NCI-H1105 treated with DMSO at 0.1 percent for 48 hours (cell line): ENCODE measurements at regions not wholly inside any gene's neighbourhood (a gene's known extent, or its start where the extent isn't known, plus 50 kb on each side); places are given as distances from the start of the nearest gene placed in this dataset.

Source experiments
- DNase-seq: peaks from one replicate; lab custom pipeline; 2025; lab: John Stamatoyannopoulos, UW

GRCh38 chr3:193827871-193828270, 234.9 kb downstream of the OPA1 start:
- DNase-seq, result no peak

- no peak for DNase-seq
Observed at GRCh38 chr3:193828477-193828876, 235.5 kb downstream of the OPA1 start.

GRCh38 chr3:193829781-193830180, 236.8 kb downstream of the OPA1 start:
- DNase-seq, result no peak

DNA sequence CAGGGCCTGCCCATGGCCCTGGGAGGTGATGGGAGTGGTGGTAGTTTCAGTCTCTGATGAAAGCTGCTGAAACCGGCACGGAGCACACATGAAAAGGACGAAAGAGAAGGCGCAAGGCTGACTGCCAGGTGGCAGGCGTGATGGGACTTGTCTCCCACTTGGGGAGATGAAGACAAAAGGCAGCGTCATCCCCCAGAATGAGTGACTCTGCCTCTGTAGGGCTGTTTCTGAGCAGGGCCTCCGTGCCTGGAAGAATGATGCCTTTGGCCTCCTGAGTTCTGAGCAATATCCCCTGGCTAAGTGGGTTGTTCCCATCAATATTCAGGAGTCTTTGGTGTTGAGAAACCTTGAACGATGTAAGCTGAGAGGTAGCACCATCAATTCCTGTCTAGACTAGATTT, 237.8 kb downstream of the OPA1 start:
- DNase-seq, result peak; percentile 99

DNA sequence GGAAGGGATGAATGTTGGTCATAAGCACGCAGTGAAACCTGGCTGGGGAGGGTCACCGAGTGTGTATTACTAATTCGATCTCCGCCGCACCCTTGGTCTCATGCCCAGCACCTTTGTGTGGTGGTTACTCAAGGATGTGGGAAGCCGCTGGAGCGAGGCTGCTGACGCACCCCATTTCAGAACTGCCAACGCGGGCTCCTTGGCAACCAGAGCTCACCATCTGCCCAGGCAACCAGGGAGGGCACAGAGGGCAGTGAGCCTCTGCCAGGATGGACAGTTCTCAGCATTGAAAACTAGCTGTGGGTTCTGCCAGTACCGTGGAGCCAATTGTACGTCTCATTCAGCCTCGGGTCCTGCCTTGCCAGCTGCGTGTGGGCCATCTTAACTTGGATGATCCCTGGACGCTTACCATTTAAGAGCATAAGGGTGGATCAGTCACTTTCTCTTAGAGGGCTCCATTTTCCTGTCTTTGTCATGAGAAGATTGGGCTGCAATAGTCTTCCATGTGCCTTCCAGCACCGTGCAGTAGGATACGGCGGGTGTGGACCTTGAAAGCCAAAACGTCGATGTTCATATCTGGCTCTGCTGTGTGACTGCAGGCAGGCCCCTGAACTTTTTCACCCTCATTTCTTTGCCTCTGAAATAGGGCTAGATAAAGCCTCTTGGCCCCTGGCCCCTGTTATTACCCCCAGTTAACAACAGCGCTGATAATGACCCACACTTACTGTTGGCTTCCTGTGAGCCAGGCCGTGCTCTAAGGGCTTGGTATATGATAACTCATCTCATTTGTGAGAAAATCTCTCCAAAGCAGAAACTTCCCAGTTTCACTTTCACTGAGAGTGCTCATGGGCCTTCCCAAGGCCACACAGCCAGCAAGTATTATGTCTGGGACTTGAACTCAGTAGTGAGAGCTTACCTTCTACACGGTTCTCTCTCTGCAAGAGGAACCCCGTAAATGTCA, 238.8 kb downstream of the OPA1 start:
- peak; percentile 63 for DNase-seq

DNA sequence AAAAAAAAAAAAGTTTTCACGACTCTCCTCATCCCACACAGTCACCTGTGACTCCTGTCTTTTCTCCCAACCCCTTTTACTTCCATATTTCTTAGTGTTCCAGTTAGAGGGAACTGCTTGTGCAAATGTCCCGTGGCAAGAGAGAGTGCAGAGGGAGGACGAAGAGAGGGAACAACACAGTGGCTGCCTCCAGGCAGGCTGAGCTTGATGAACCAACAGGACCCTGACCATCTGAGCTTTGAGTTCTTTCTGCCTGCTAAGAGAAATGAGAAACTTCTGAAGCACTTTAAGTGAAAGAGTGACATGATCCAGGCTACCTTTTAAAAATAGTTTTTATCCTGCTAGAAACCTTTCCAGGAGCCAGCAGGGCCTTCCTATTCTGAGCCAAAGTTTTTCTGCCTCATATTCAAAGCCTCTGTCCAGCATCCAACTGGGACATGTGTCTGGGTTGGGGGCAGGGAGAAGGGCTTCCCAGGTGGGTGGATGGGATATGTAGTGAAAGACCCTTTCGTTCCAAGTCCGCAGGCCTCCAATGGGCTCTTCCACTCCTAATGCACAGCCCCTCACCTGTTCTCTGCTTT, 239.9 kb downstream of the OPA1 start:
- DNase-seq, result no peak

GRCh38 chr3:193833592-193833991, 240.6 kb downstream of the OPA1 start:
- DNase-seq, result no peak

DNA sequence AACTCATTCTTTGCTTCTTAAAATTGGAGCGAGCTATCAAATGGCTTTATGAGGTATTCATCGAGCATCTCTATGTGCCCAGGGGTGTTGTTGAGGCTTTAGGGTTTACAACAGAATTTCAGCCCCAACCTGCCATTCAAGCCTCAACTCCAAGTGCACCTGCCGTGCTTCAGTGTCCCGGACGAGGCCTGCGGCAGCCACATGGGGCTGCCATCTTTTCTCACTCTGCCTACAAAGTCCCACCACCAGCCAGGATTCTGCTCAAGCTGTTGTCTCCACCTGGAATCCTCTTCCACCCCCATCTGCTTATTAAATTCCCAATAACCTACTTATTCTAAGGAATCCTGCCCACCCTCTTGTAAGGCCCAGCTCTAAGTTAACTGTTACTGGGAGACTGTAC, 242.4 kb downstream of the OPA1 start:
- no peak for DNase-seq

- DNase-seq, result no peak
Observed at GRCh38 chr3:193836511-193836910, 243.5 kb downstream of the OPA1 start.

DNA sequence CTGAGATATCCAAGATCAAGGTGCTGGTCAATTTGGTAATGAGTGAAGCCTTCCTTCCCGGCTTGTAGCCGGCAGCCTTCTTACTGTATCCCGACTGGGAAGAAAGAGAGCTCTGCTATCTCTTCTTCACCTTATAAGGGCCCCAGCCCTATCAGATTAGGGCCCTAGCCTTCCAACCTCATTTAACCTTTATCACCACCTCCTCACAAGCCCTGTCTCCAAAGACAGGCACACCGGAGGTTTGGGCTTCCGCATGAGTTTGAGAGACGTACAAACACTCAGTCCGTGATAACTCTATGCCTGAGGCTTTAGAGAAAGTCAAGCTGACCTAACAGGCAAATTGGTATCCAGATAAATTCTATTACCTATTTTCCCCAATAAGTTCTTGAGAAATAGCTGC, 243.9 kb downstream of the OPA1 start:
- no peak for DNase-seq

GRCh38 chr3:193837347-193837827, 244.4 kb downstream of the OPA1 start:
- no peak for DNase-seq

DNA sequence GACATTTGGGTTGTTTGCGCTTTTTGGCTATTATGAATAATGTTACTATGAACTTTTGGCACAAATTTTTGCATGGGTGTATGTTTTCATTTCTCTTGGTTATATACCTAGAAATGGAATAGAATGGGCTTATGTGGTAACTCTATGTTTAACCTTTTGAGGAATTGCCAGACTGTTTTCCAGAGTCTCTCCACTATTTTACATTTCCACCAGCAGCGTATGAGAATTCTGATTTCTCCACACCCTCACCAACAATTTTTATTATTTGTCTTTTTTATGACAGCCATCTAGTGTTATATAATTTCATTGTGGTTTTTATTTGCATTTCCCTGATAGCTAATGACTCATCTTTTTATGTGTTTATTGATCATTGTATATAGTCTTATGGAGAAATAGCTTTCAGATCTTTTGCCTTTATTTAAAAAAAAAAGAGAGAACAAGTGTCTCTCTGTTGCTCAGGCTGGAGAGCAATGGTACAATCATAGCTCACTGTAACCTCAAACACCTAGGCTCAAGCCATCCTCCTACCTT, 247.2 kb downstream of the OPA1 start:
- no peak for DNase-seq

DNA sequence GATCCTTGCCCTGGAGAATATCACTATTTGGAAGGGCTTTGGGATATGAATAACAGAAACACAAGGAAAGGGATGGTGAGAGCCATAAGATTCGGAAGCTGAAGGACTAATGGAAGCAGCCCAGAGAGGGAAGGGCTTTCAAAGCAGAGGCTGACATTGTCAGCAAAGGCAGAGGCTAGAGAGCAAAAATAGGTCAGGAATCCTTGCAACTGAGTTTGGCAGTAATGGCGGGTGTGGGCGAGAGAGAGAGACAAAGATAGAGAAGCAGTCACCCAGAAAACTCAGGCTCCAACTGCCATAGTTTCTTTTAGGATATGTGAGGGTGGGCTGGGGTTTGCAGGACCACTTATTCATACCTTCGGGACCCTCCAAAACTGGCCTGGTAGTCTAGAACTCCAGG, 248.6 kb downstream of the OPA1 start:
- no peak for DNase-seq

DNA sequence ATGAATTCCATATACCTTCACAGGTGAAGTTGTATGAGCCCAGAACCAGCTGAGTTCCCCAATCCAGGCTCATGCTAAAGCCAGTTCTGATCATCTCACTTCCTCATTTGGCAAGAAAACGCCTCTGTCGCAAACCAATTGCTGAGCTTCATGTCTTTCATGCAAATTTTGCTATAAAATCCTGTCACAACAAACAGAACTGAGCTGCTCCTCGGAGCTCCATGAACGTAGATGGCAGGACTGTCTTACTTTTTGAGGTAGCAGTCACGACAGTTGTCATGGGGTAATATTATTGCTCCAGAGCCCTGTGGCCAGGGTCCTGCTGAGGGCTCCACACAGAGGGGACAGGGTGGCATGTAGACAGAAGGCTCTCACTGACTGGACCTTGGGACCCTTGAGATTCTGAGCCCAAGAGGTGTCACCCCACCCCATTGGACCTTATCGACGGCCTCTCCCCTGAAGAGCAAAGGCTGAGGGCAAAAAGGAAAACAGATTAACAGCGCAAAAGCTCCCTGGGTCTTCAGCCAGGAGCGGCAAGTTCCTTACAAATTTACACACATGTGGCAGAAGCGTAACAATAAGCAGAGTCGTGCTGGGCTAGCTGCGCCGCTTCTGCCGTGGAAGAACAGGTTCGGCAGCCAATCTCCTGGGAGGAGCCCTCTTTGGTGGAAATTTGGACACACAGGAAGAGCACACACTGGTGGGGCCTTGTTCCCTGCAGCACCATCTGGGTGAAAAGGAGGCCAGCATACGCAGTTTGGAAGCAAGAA, 249.2 kb downstream of the OPA1 start:
- no peak for DNase-seq

GRCh38 chr3:193842832-193843473, 249.9 kb downstream of the OPA1 start:
- no peak for DNase-seq

DNA sequence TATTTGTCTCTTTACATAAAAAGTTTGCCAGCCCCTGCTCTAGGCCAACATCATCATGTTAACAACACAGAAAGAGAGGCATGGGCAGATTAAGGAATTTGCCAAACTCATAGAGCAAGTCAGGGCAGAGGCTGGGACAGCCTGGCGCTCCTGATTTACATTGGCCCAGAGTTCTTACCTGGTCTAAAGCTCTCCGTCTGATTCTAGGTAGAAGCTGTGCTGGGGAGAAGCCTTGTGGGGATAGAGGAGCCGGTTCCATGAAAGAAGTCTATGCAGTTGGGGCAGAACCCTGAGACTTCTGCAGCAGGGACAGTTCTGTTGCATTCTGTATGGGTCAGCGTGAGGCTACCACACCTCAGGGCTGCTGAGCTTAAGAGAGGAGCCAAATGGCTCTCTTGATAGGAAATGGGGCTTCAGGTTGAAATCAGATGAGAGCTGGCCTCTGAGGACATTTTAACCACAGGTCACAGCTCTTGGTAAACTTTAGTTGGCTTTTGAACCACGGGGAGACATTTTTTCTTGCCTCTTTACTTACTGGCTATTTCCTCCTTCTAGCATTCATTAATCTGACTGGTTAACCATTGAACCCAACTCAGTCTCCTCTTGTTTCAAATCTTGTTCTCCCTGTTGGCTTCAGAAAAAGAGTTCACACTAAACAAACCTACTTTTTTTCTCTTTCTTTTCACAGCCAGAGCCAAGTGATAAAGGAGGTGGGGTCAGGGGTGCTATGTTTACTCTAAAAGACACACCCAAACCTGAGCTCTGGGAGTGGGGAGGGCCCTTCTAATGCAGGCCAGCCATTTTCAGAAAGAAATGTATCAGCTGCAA, 250.7 kb downstream of the OPA1 start:
- DNase-seq, result no peak

- DNase-seq, result no peak
Observed at GRCh38 chr3:193844472-193844871, 251.5 kb downstream of the OPA1 start.

- no peak for DNase-seq
Observed at GRCh38 chr3:193845144-193845543, 252.1 kb downstream of the OPA1 start.

GRCh38 chr3:193846569-193846968, 253.6 kb downstream of the OPA1 start:
- no peak for DNase-seq

DNA sequence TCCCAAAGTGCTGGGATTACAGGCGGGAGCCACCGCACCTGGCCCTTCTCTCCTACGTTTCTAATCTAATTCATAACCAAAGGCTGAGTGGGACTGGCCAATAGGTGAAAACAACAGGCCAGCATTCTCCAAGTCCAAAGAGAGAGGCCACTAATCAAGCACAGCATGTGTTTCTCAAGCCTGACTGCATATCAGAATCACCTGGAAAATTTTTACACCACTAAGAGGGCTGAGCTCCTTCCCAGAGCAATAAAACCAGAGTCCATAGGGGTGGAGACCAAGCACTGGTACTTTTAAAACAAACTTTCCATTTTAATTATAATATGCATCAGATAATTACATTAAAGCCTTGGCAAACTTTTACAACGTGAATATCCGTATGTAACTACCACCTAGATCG, 254.4 kb downstream of the OPA1 start:
- no peak for DNase-seq

DNA sequence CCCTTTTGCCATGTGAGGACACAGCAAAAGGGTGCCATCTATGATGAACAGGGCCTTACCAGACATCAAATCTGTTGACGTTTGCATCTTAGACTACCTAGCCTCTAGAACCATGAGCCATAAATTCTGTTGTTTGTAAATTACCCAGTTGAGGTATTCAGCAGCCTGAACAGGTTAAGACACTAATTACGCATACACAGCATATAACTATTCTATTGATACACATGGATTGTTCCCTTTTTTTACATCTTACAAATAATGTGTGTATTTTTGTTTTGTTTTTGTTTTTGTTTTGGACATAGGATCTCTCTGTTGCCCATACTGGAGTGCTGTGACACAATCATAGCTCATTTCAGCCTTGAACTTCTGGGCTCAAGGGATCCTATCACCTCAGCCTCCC, 255.5 kb downstream of the OPA1 start:
- no peak for DNase-seq
